ENCODE measurements at regions not wholly inside any gene's neighbourhood (a gene's known extent, or its start where the extent isn't known, plus 50 kb on each side); places are given as distances from the start of the nearest gene placed in this dataset.

DNA sequence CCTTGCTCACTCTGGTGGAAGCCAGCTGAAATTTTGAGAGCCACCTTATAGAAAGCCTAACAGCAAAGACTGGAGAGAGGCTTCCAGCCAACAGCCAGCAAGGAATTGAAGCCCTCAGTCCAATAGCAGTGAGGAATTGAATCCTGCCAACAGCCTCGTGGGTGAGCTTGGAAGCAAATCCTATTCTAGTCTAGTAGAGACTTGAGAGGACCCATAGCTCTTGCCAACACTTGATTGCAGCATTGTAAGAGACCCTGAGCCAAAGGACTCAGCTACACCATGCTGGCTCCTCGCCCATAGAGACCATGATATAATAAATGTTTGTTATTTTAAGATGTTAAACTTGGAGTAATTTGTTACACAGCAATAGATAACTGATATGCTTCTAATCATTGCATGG lies 403.0 kb upstream of the TNP1 start:
- Histone ChIP-seq H3K27me3 (replicated peaks in 1 of 4; ENCODE audit: control extremely low read depth in 1 of 4, control insufficient read depth in 3 of 4, insufficient read depth in 4 of 4, low read length in 3 of 4) (peaks cover 0 to 11% (median 2%) of the 10 kb centered on the region in 4 experiments), H2AFZ (ENCODE audit: insufficient read depth, low read depth, low read length, poor library complexity, severe bottlenecking) (no peak overlapping the region), H3K4me3 (ENCODE audit: control extremely low read depth in 1 of 5, extremely low read depth in 1 of 5, insufficient read depth in 1 of 5, low read depth in 2 of 5, low read length in 4 of 5) (no peak overlapping the region), H3K9me3 (ENCODE audit: control extremely low read depth in 1 of 3, control insufficient read depth in 2 of 3, insufficient read depth in 1 of 3, low read length in 2 of 3) (peaks cover 1 to 9% (median 3%) of the 10 kb centered on the region in 3 donors), H3K4me2 (replicated peaks; ENCODE audit: low read depth, low read length, poor library complexity, severe bottlenecking) (no peak overlapping the region), H3K4me1 (ENCODE audit: control insufficient read depth in 2 of 2, insufficient read depth in 2 of 2, low read length in 2 of 2) (no peaks in the 10 kb centered on the region), H3K9ac (ENCODE audit: low read length) (no peak overlapping the region), H3K36me3 (replicated peaks in 1 of 2; ENCODE audit: control extremely low read depth in 1 of 2, control insufficient read depth in 1 of 2, extremely low read depth in 1 of 2, insufficient read depth in 2 of 2, low read length in 1 of 2) (no peaks in the 10 kb centered on the region), H4K20me1 (ENCODE audit: control insufficient read depth, insufficient read depth, low read length, poor library complexity, severe bottlenecking) (no peaks in the 10 kb centered on the region), H3K79me2 (ENCODE audit: control insufficient read depth, insufficient read depth, low read length) (no peaks in the 10 kb centered on the region), H3K27ac (ENCODE audit: low read length in 2 of 2) (no peak overlapping the region)
- POLR2A ChIA-PET: no interaction called here
- TF ChIP-seq EZH2 (IDR thresholded peaks at IDR 0.05; ENCODE audit: borderline replicate concordance, insufficient read depth, low read depth, low read length, poor library complexity, severe bottlenecking): no peak
- TF ChIP-seq, protein P1, sequence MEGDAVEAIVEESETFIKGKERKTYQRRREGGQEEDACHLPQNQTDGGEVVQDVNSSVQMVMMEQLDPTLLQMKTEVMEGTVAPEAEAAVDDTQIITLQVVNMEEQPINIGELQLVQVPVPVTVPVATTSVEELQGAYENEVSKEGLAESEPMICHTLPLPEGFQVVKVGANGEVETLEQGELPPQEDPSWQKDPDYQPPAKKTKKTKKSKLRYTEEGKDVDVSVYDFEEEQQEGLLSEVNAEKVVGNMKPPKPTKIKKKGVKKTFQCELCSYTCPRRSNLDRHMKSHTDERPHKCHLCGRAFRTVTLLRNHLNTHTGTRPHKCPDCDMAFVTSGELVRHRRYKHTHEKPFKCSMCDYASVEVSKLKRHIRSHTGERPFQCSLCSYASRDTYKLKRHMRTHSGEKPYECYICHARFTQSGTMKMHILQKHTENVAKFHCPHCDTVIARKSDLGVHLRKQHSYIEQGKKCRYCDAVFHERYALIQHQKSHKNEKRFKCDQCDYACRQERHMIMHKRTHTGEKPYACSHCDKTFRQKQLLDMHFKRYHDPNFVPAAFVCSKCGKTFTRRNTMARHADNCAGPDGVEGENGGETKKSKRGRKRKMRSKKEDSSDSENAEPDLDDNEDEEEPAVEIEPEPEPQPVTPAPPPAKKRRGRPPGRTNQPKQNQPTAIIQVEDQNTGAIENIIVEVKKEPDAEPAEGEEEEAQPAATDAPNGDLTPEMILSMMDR (IDR thresholded peaks at IDR 0.05): no peak
- Mint-ChIP-seq H3K9me3 (ENCODE audit: insufficient read depth) (peaks cover 1% of the 10 kb centered on the region), H3K4me1 (no peaks in the 10 kb centered on the region), H3K4me3 (no peak overlapping the region), H3K27me3 (peaks cover 20% of the 10 kb centered on the region), H3K27ac (no peak overlapping the region)
- DNase-seq (no peak), ATAC-seq (ENCODE audit: low read depth) (no peak)
- intact Hi-C loops (cut with micrococcal nuclease): no loop called here
- CTCF ChIA-PET: no interaction called here
- 60% methylated on average over 1 of the region's 2 CpGs for WGBS (ENCODE audit: insufficient coverage)

DNA sequence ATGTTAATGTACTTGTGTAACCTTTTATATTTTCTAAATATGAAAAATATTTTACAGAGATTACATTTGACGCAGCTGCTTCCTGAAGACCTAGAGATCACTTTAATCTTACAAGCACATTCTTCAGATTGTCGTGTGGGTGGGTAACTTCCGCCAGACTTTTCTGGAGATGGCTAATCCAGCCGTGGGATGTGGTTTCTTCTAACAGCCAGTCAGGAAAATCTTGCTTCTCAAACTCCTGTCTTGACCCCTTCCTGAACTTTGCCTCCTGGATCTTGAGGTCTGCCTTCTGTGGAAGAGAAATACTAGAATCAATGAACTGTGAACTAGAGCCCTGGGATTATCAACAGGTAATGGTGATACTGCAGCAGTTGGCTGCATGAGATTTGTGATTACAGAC lies 401.6 kb upstream of the TNP1 start:
- TF ChIP-seq, protein P1 (IDR thresholded peaks at IDR 0.05): no peak
- no peak for TF ChIP-seq EZH2 (IDR thresholded peaks at IDR 0.05; ENCODE audit: borderline replicate concordance, insufficient read depth, low read depth, low read length, poor library complexity, severe bottlenecking)
- no peaks in the 10 kb centered on the region for H3K4me1 ChIP-seq (ENCODE audit: control insufficient read depth in 2 of 2, insufficient read depth in 2 of 2, low read length in 2 of 2)
- Mint-ChIP-seq H3K9me3 (ENCODE audit: insufficient read depth) (no peaks in the 10 kb centered on the region), H3K27ac (no peak overlapping the region), H3K4me1 (no peaks in the 10 kb centered on the region), H3K27me3 (peaks cover 29% of the 10 kb centered on the region), H3K4me3 (no peak overlapping the region)
- no peak overlapping the region for H3K4me2 ChIP-seq (replicated peaks; ENCODE audit: low read depth, low read length, poor library complexity, severe bottlenecking)
- H3K79me2 ChIP-seq (ENCODE audit: control insufficient read depth, insufficient read depth, low read length): no peaks in the 10 kb centered on the region
- no peak overlapping the region for H3K4me3 ChIP-seq (ENCODE audit: control extremely low read depth in 1 of 5, extremely low read depth in 1 of 5, insufficient read depth in 1 of 5, low read depth in 2 of 5, low read length in 4 of 5)
- ChIA-PET CTCF (no interaction called here), POLR2A (no interaction called here)
- no peaks in the 10 kb centered on the region for H4K20me1 ChIP-seq (ENCODE audit: control insufficient read depth, insufficient read depth, low read length, poor library complexity, severe bottlenecking)
- H3K9me3 ChIP-seq (ENCODE audit: control extremely low read depth in 1 of 3, control insufficient read depth in 2 of 3, insufficient read depth in 1 of 3, low read length in 2 of 3): peaks cover 0 to 3% (median 1%) of the 10 kb centered on the region in 3 donors
- intact Hi-C loops (cut with micrococcal nuclease): no loop called here
- DNase-seq (no peak), ATAC-seq (ENCODE audit: low read depth) (no peak)
- no peaks in the 10 kb centered on the region for H3K36me3 ChIP-seq (replicated peaks in 1 of 2; ENCODE audit: control extremely low read depth in 1 of 2, control insufficient read depth in 1 of 2, extremely low read depth in 1 of 2, insufficient read depth in 2 of 2, low read length in 1 of 2)
- H3K9ac ChIP-seq (ENCODE audit: low read length): no peak overlapping the region
- 70% methylated on average over 2 of the region's 4 CpGs for WGBS (ENCODE audit: insufficient coverage)
- no peak overlapping the region for H2AFZ ChIP-seq (ENCODE audit: insufficient read depth, low read depth, low read length, poor library complexity, severe bottlenecking)
- peaks cover 0 to 3% (median 1%) of the 10 kb centered on the region in 4 experiments for H3K27me3 ChIP-seq (replicated peaks in 1 of 4; ENCODE audit: control extremely low read depth in 1 of 4, control insufficient read depth in 3 of 4, insufficient read depth in 4 of 4, low read length in 3 of 4)
- H3K27ac ChIP-seq (ENCODE audit: low read length in 2 of 2): no peak overlapping the region
